A673 (cell line): ENCODE measurements at regions not wholly inside any gene's neighbourhood (a gene's known extent, or its start where the extent isn't known, plus 50 kb on each side); places are given as distances from the start of the nearest gene placed in this dataset.

Experiments
- EZH2 ChIP-seq: fragments of 200-600 bp; sonication (generic); IDR thresholded peaks from 2 replicates; pipeline ENCODE4 v1.6.1; 2017; ENCODE audit warnings: borderline replicate concordance, low read depth, mild to moderate bottlenecking, mixed read lengths, antibody characterized with exemption, low read length; ENCODE audit not compliant: poor library complexity, severe bottlenecking
- TF ChIP-seq, protein P1 (sequence below): fragments of 300-800, 200-600 bp; sonication (generic); conservative IDR thresholded peaks from 2 replicates; pipeline ENCODE4 v1.5.1; 2017; ENCODE audit warnings: low read depth, mild to moderate bottlenecking, antibody characterized with exemption, low read length, moderate library complexity, mixed read lengths

DNA sequence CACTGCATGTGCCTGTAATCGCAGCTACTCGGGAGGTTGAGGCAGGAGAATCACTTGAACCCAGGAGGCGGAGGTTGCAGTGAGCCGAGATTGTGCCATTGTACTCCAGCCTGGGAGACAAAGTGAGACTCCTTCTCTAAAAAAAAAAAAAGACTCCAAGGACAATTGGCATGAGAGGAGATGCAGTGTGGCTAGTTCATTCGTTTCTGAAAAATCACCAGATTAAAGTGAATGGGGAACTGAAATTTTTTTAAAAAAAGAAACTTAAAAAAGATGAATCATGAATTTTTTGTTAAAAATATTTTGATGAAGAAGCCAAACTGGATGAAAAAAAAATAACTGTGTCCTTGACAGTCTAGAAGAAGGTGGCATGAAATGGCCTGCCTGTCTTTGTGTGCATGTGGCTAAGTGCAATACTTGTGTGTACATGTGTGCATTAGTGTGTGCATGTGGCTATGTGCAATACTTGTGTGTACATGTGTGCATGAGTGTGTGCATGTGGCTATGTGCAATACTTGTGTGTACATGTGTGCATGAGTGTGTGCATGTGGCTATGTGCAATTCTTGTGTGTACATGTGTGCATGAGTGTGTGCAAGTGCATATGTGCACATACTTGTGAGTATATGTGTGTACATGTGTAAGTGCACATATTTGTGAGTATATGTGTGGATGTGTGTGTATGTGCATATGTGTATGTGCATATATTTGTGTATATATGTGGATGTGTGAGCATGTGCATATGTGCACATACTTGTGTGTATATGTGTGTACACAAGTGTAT lies 391.7 kb upstream of the KLF6 start:
- TF ChIP-seq, protein P1, sequence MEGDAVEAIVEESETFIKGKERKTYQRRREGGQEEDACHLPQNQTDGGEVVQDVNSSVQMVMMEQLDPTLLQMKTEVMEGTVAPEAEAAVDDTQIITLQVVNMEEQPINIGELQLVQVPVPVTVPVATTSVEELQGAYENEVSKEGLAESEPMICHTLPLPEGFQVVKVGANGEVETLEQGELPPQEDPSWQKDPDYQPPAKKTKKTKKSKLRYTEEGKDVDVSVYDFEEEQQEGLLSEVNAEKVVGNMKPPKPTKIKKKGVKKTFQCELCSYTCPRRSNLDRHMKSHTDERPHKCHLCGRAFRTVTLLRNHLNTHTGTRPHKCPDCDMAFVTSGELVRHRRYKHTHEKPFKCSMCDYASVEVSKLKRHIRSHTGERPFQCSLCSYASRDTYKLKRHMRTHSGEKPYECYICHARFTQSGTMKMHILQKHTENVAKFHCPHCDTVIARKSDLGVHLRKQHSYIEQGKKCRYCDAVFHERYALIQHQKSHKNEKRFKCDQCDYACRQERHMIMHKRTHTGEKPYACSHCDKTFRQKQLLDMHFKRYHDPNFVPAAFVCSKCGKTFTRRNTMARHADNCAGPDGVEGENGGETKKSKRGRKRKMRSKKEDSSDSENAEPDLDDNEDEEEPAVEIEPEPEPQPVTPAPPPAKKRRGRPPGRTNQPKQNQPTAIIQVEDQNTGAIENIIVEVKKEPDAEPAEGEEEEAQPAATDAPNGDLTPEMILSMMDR, result no peak
- TF ChIP-seq EZH2, result no peak
